Testis (tissue), 2 donors: ENCODE measurements at regions not wholly inside any gene's neighbourhood (a gene's known extent, or its start where the extent isn't known, plus 50 kb on each side); places are given as distances from the start of the nearest gene placed in this dataset.
"Not testable (repeated sequence)": the region's sequence is repeated elsewhere in the genome, so short reads cannot be mapped to it uniquely, and the experiment has no call there.

Source experiments
- DNase-seq: peaks from one replicate; pipeline ENCODE4 v3.0.0-alpha.2; 2019
- H3K27ac ChIP-seq, 2 donors: fragments of 200-600 bp; sonication (generic); one replicate each; pipeline ENCODE4 v1.5.1; 2019
- H3K27me3 ChIP-seq: fragments of 200-600 bp; sonication (generic); one replicate; pipeline ENCODE4 v1.5.1; 2019
- H3K36me3 ChIP-seq: fragments of 200-600 bp; sonication (generic); one replicate; pipeline ENCODE4 v1.5.1; 2017; ENCODE audit warnings: low read depth; ENCODE audit errors: missing control alignments
- H3K4me1 ChIP-seq: fragments of 200-600 bp; sonication (generic); one replicate; pipeline ENCODE4 v1.5.1; 2019
- H3K4me3 ChIP-seq, 2 donors: fragments of 200-600 bp; sonication (generic); one replicate each; pipeline ENCODE4 v1.5.1; 2017 to 2019
- H3K9me3 ChIP-seq: fragments of 200-600 bp; sonication (generic); one replicate; pipeline ENCODE4 v1.5.1; 2017
- CTCF ChIP-seq, 3 experiments: fragments of 450-650 bp in 2 of 3; fragments of 200-600 bp in 1 of 3; sonication (generic) in 1 of 3; IDR thresholded peaks; one replicate each; pipeline ENCODE4 v1.5.1; 2016 to 2019; ENCODE audit warnings: antibody characterized with exemption in 3 of 3, mild to moderate bottlenecking in 2 of 3, moderate library complexity in 1 of 3
- POLR2A ChIP-seq: fragments of 450-650 bp; IDR thresholded peaks from one replicate; pipeline ENCODE4 v1.6.1; 2017; ENCODE audit warnings: antibody characterized with exemption, mild to moderate bottlenecking, moderate library complexity
- WGBS, 2 donors: methylation state at CpG; one replicate each; pipeline ENCODE4 v1.1.5; 2018; 5-methylcytosine and 5-hydroxymethylcytosine counted together
- intact Hi-C: fragments of 100-400 bp; cut with DNase I; formaldehyde crosslinking; loops from one replicate; pipeline ENCODE4 v1.15.1; 2023; ENCODE audit warnings: low total_unique reads

GRCh38 chr2:193154076-193154475, 959.3 kb upstream of the TMEFF2 start:
- H3K9me3 ChIP-seq: no peaks in the 10 kb centered on the region
- H3K36me3 ChIP-seq: no peaks in the 10 kb centered on the region
- H3K4me3 ChIP-seq: no peak overlapping the region
- TF ChIP-seq CTCF (IDR thresholded peaks at IDR 0.05) (no peak), POLR2A (no peak)
- no peaks in the 10 kb centered on the region for H3K4me1 ChIP-seq
- no peak for DNase-seq
- no peak overlapping the region for H3K27ac ChIP-seq
- intact Hi-C loops: no loop called here
- H3K27me3 ChIP-seq: no peaks in the 10 kb centered on the region
- WGBS, 2 donors: 94 to 96% methylated on average over 5 of the region's 5 CpGs

GRCh38 chr2:193153576-193153975, 958.8 kb upstream of the TMEFF2 start:
- 79 to 80% methylated on average over 2 of the region's 2 CpGs for WGBS, 2 donors
- Histone ChIP-seq H3K4me3 (no peak overlapping the region), H3K4me1 (no peaks in the 10 kb centered on the region), H3K27ac (no peak overlapping the region), H3K27me3 (no peaks in the 10 kb centered on the region), H3K9me3 (no peaks in the 10 kb centered on the region), H3K36me3 (no peaks in the 10 kb centered on the region)
- no peak for TF ChIP-seq POLR2A
- DNase-seq: no peak
- intact Hi-C loops: no loop called here

- H3K4me1 ChIP-seq, DNase-seq, intact Hi-C loops, H3K4me3 ChIP-seq, H3K36me3 ChIP-seq, H3K9me3 ChIP-seq, H3K27me3 ChIP-seq, H3K27ac ChIP-seq: not testable (repeated sequence)
- WGBS, 2 donors: 69 to 84% methylated on average over 5 of the region's 5 CpGs
Measured at GRCh38 chr2:193142467-193142866, 947.7 kb upstream of the TMEFF2 start.

GRCh38 chr2:193141998-193142397, 947.3 kb upstream of the TMEFF2 start:
- TF ChIP-seq CTCF (IDR thresholded peaks at IDR 0.05) (no peak), POLR2A (no peak)
- Histone ChIP-seq H3K27ac (no peak overlapping the region), H3K36me3 (no peaks in the 10 kb centered on the region), H3K4me3 (no peak overlapping the region), H3K4me1 (no peaks in the 10 kb centered on the region), H3K27me3 (no peaks in the 10 kb centered on the region), H3K9me3 (no peaks in the 10 kb centered on the region)
- no peak for DNase-seq
- intact Hi-C loops: no loop called here

GRCh38 chr2:193140895-193141294, 946.2 kb upstream of the TMEFF2 start:
- 96 to 100% methylated on average over 1 of the region's 1 CpG for WGBS, 2 donors
- H3K36me3 ChIP-seq, H3K27ac ChIP-seq, H3K4me3 ChIP-seq, H3K27me3 ChIP-seq, DNase-seq, intact Hi-C loops, H3K9me3 ChIP-seq, H3K4me1 ChIP-seq: not testable (repeated sequence)

GRCh38 chr2:193124815-193125214, 930.1 kb upstream of the TMEFF2 start:
- Histone ChIP-seq H3K9me3 (no peaks in the 10 kb centered on the region), H3K27ac (no peak overlapping the region), H3K36me3 (no peaks in the 10 kb centered on the region), H3K4me1 (no peaks in the 10 kb centered on the region), H3K4me3 (no peak overlapping the region), H3K27me3 (no peaks in the 10 kb centered on the region)
- intact Hi-C loops: no loop called here
- no peak for DNase-seq
- TF ChIP-seq POLR2A: no peak
- TF ChIP-seq CTCF (IDR thresholded peaks at IDR 0.05): no peak
